BLaER1 treated with 17β-estradiol and CSF1 and Interleukin-3, amounts not matched to agents 10 nM and 100 nM (cell line): ENCODE measurements at regions not wholly inside any gene's neighbourhood (a gene's known extent, or its start where the extent isn't known, plus 50 kb on each side); places are given as distances from the start of the nearest gene placed in this dataset.

Experiments used
- H3K27ac ChIP-seq, 11 experiments: shearing (Covaris generic); formaldehyde crosslinking; 2 replicates each; pipeline ENCODE4 v1.8.1; 2022
- H3K27me3 ChIP-seq, 11 experiments: shearing (Covaris generic); formaldehyde crosslinking; 2 replicates each; pipeline ENCODE4 v1.8.1; 2022
- H3K36me3 ChIP-seq, 11 experiments: shearing (Covaris generic); formaldehyde crosslinking; 2 replicates each; pipeline ENCODE4 v1.8.1; 2022
- H3K4me1 ChIP-seq, 10 experiments: shearing (Covaris generic); formaldehyde crosslinking; 2 replicates each; pipeline ENCODE4 v1.8.1; 2022
- H3K4me2 ChIP-seq, 11 experiments: shearing (Covaris generic); formaldehyde crosslinking; 2 replicates each; pipeline ENCODE4 v1.8.1; 2022
- H3K4me3 ChIP-seq, 10 experiments: shearing (Covaris generic); formaldehyde crosslinking; 2 replicates each; pipeline ENCODE4 v1.8.1; 2022
- H3K9ac ChIP-seq, 11 experiments: shearing (Covaris generic); formaldehyde crosslinking; 2 replicates each; pipeline ENCODE4 v1.8.1; 2022
- H3K9me3 ChIP-seq, 11 experiments: shearing (Covaris generic); formaldehyde crosslinking; replicated peaks in 1 of 11; 2 replicates each; pipeline ENCODE4 v1.8.1; 2022
- H4K20me1 ChIP-seq, 11 experiments: shearing (Covaris generic); formaldehyde crosslinking; 2 replicates each; pipeline ENCODE4 v1.8.1; 2022
- Cebpa-rat ChIP-seq, 11 experiments: shearing (Covaris generic); IDR thresholded peaks; 2 replicates each; pipeline ENCODE4 v1.8.1; 2022

- H4K20me1 ChIP-seq, result no peaks in the 10 kb centered on the region; a peak in 1 of 22 replicates
- H3K36me3 ChIP-seq, result peaks cover 10 to 89% (median 19%) of the 10 kb centered on the region in 11 experiments; a peak in 21 of 22 replicates
- no peak overlapping the region for H3K4me3 ChIP-seq
- no peaks in the 10 kb centered on the region for H3K27me3 ChIP-seq
- H3K4me2 ChIP-seq, result no peak overlapping the region
- no peak overlapping the region for H3K27ac ChIP-seq
- no peak overlapping the region for H3K9ac ChIP-seq
- H3K9me3 ChIP-seq, result no peaks in the 10 kb centered on the region
- H3K4me1 ChIP-seq, result no peaks in the 10 kb centered on the region
- no peak for TF ChIP-seq Cebpa-rat (IDR thresholded peaks at IDR 0.05)
These were observed 69.9 kb downstream of the HYCC1 start for GRCh38 chr7:22944022-22944421.

DNA sequence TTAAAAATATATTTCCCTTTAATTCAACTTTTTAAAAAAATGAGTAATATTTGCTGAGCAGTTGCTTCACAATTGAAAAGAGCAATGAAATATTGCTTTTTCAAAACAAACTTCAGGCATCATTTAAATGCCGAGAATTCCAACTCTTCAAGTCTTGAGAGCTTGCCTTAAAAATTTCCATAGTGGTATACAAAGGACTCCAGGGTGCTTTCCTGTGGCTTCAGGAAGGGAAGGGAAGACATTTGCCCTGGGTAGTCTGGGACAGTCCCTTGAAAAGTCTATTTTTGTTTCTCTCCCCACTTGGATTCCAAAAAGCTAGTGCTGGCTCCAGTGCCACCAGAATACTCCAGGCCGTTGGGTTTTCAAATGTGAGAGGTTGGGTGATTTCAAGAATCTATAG, 71.7 kb downstream of the HYCC1 start:
- no peak for TF ChIP-seq Cebpa-rat (IDR thresholded peaks at IDR 0.05)
- Histone ChIP-seq H3K4me3 (no peak overlapping the region), H3K27me3 (no peaks in the 10 kb centered on the region)

GRCh38 chr7:22939842-22940241, 74.1 kb downstream of the HYCC1 start:
- no peak overlapping the region for H3K4me2 ChIP-seq
- no peaks in the 10 kb centered on the region for H3K9me3 ChIP-seq
- H3K27ac ChIP-seq, result no peak overlapping the region
- TF ChIP-seq Cebpa-rat (IDR thresholded peaks at IDR 0.05), result no peak
- H3K4me3 ChIP-seq, result no peak overlapping the region
- H3K9ac ChIP-seq, result no peak overlapping the region
- peaks cover 0 to 58% (median 7%) of the 10 kb centered on the region in 11 experiments; a peak in 16 of 22 replicates for H3K36me3 ChIP-seq
- H3K4me1 ChIP-seq, result no peaks in the 10 kb centered on the region
- no peaks in the 10 kb centered on the region for H4K20me1 ChIP-seq
- no peaks in the 10 kb centered on the region for H3K27me3 ChIP-seq

More for the DNA sequence above, 71.7 kb downstream of the HYCC1 start:
- Histone ChIP-seq H3K27ac (no peak overlapping the region), H3K36me3 (peaks cover 10 to 80% (median 19%) of the 10 kb centered on the region in 11 experiments; a peak in 21 of 22 replicates), H3K9me3 (no peaks in the 10 kb centered on the region), H4K20me1 (no peaks in the 10 kb centered on the region), H3K9ac (no peak overlapping the region), H3K4me1 (no peaks in the 10 kb centered on the region), H3K4me2 (no peak overlapping the region)

GRCh38 chr7:22937946-22938345, 76.0 kb downstream of the HYCC1 start:
- H3K4me3 ChIP-seq, result no peak overlapping the region
- H3K4me1 ChIP-seq, result no peaks in the 10 kb centered on the region
- H3K27me3 ChIP-seq, result no peaks in the 10 kb centered on the region
- no peak for TF ChIP-seq Cebpa-rat (IDR thresholded peaks at IDR 0.05)
- no peak overlapping the region for H3K27ac ChIP-seq
- H3K9ac ChIP-seq, result no peak overlapping the region
- no peaks in the 10 kb centered on the region for H4K20me1 ChIP-seq
- H3K9me3 ChIP-seq, result no peaks in the 10 kb centered on the region
- H3K4me2 ChIP-seq, result no peak overlapping the region
- peaks cover 0 to 40% (median 7%) of the 10 kb centered on the region in 11 experiments; a peak in 14 of 22 replicates for H3K36me3 ChIP-seq

GRCh38 chr7:22936246-22936645, 77.7 kb downstream of the HYCC1 start:
- no peaks in the 10 kb centered on the region for H4K20me1 ChIP-seq
- H3K4me3 ChIP-seq, result no peak overlapping the region
- H3K4me1 ChIP-seq, result no peaks in the 10 kb centered on the region
- H3K36me3 ChIP-seq, result peaks cover 0 to 26% (median 6%) of the 10 kb centered on the region in 11 experiments; a peak in 12 of 22 replicates
- H3K4me2 ChIP-seq, result no peak overlapping the region
- no peaks in the 10 kb centered on the region for H3K27me3 ChIP-seq
- no peaks in the 10 kb centered on the region for H3K9me3 ChIP-seq
- H3K9ac ChIP-seq, result no peak overlapping the region
- H3K27ac ChIP-seq, result no peak overlapping the region
- no peak for TF ChIP-seq Cebpa-rat (IDR thresholded peaks at IDR 0.05)

DNA sequence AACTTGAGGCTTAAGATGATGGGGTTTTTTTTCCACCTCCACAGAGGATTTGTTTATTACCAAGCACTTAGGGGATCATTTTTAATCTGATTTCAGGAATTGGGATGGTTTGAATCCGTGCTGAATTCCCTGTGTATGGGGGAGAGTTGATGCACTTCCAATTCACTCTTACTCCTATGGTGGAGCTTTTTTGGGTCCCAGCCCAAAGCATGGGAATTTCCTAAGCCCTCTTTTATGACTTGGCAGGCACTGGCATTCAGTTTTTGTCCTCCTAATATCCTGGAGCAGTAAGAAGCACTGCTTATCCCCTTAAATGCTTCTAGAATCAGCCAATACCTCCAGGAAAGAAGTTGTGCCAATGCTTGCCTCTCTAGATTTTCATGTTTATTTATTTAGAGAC, 78.7 kb downstream of the HYCC1 start:
- H4K20me1 ChIP-seq, result no peaks in the 10 kb centered on the region
- no peaks in the 10 kb centered on the region for H3K27me3 ChIP-seq
- peaks cover 0 to 17% (median 0%) of the 10 kb centered on the region in 11 experiments; a peak in 5 of 22 replicates for H3K36me3 ChIP-seq
- no peak for TF ChIP-seq Cebpa-rat (IDR thresholded peaks at IDR 0.05)
- H3K4me1 ChIP-seq, result no peaks in the 10 kb centered on the region
- no peak overlapping the region for H3K4me3 ChIP-seq
- H3K9me3 ChIP-seq, result peaks cover 0 to 9% (median 0%) of the 10 kb centered on the region in 11 experiments; a peak in 5 of 22 replicates
- H3K27ac ChIP-seq, result no peak overlapping the region
- H3K4me2 ChIP-seq, result no peak overlapping the region
- H3K9ac ChIP-seq, result no peak overlapping the region

DNA sequence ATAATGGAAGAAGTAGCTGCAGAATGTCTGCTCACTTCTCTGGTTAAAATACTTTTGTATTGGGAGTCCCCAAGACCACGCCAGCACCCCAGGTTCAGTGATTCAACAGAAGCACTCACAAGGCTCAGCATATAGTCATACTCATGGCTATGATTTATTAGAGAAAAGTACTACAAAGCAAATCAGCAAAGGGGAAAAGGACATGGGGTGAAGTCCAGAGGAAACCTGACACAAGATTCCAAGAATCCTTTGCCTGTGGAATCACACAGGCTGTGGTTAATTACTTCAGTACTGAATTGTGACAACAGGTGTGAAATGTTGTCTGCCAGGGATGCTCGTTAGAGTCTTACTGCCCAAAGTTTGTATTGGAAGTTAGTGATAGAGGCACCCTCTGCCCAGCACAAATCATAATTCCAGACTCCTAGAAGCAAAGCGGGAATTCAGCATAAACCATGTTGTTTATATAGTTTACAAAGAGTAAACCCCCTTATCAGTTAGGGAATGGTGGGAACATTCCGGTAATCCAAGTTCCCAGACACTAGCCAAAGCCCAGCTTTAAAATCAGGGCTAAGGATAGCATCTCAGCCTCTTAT, 79.4 kb downstream of the HYCC1 start:
- no peaks in the 10 kb centered on the region for H4K20me1 ChIP-seq
- H3K27me3 ChIP-seq, result no peaks in the 10 kb centered on the region
- H3K27ac ChIP-seq, result no peak overlapping the region
- H3K4me3 ChIP-seq, result no peak overlapping the region
- no peaks in the 10 kb centered on the region for H3K4me1 ChIP-seq
- peaks cover 0 to 10% (median 0%) of the 10 kb centered on the region in 11 experiments; a peak in 3 of 22 replicates for H3K36me3 ChIP-seq
- peaks cover 0 to 9% (median 0%) of the 10 kb centered on the region in 11 experiments; a peak in 5 of 22 replicates for H3K9me3 ChIP-seq
- H3K4me2 ChIP-seq, result no peak overlapping the region
- no peak for TF ChIP-seq Cebpa-rat (IDR thresholded peaks at IDR 0.05)
- no peak overlapping the region for H3K9ac ChIP-seq

GRCh38 chr7:22934023-22934422, 79.9 kb downstream of the HYCC1 start:
- Histone ChIP-seq H3K9ac (no peak overlapping the region), H3K4me3 (no peak overlapping the region), H3K27me3 (no peaks in the 10 kb centered on the region), H3K9me3 (peaks cover 0 to 9% (median 0%) of the 10 kb centered on the region in 11 experiments; a peak in 5 of 22 replicates), H3K4me1 (no peaks in the 10 kb centered on the region), H4K20me1 (no peaks in the 10 kb centered on the region), H3K27ac (no peak overlapping the region), H3K4me2 (no peak overlapping the region), H3K36me3 (peaks cover 0 to 8% (median 0%) of the 10 kb centered on the region in 11 experiments; a peak in 1 of 22 replicates)
- no peak for TF ChIP-seq Cebpa-rat (IDR thresholded peaks at IDR 0.05)

- no peaks in the 10 kb centered on the region for H3K36me3 ChIP-seq
These were observed 81.0 kb downstream of the HYCC1 start for GRCh38 chr7:22932896-22933295.

DNA sequence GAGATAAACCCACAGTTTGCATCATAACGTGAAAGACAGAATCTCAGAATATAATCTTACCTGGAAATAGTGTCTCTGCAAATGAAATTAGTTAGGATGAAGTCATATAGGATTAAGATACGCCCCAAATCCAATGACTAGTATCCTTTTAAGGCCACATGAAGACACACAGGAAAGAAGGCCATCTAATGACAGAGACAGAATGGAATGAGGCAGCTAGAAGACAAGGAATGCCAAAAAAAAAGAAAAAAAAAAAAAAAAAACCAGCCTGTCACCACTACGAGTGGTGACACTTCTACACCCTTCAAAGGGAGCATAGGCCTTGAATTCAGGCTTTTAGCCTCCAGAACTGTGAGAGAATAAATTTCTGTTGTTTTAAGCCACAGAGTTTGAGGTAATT, 82.9 kb downstream of the HYCC1 start:
- Histone ChIP-seq H3K4me1 (no peaks in the 10 kb centered on the region), H3K27me3 (no peaks in the 10 kb centered on the region), H3K9ac (no peak overlapping the region), H4K20me1 (no peaks in the 10 kb centered on the region), H3K9me3 (peaks cover 0 to 9% (median 0%) of the 10 kb centered on the region in 11 experiments; a peak in 5 of 22 replicates), H3K27ac (no peak overlapping the region), H3K4me2 (no peak overlapping the region), H3K4me3 (no peak overlapping the region), H3K36me3 (no peaks in the 10 kb centered on the region)
- no peak for TF ChIP-seq Cebpa-rat (IDR thresholded peaks at IDR 0.05)

More at GRCh38 chr7:22932896-22933295, 81.0 kb downstream of the HYCC1 start:
- Histone ChIP-seq H4K20me1 (no peaks in the 10 kb centered on the region), H3K27ac (no peak overlapping the region), H3K9me3 (peaks cover 0 to 9% (median 0%) of the 10 kb centered on the region in 11 experiments; a peak in 5 of 22 replicates), H3K27me3 (no peaks in the 10 kb centered on the region), H3K9ac (no peak overlapping the region), H3K4me3 (no peak overlapping the region), H3K4me1 (no peaks in the 10 kb centered on the region), H3K4me2 (no peak overlapping the region)
- TF ChIP-seq Cebpa-rat (IDR thresholded peaks at IDR 0.05), result no peak
